Activated CD4-positive, alpha-beta T cell treated with anti-CD3 and anti-CD28 coated beads, Interleukin-2, amount 10 ng/mL, durations not matched to agents 7 days and 5 days (primary cell): ENCODE measurements at regions not wholly inside any gene's neighbourhood (a gene's known extent, or its start where the extent isn't known, plus 50 kb on each side); places are given as distances from the start of the nearest gene placed in this dataset.

ENCODE experiments used
- CTCF ChIA-PET: fragments of 350-600 bp; sonication (Branson Sonifier 250); formaldehyde crosslinking; loops from one replicate; lab custom pipeline; 2021; ENCODE audit warnings: antibody characterized with exemption; lab: Charles Lee
- POLR2A ChIA-PET: fragments of 350-600 bp; sonication (Branson Sonifier 250); formaldehyde crosslinking; loops from one replicate; lab custom pipeline; 2021; ENCODE audit warnings: antibody characterized with exemption; lab: Charles Lee
- DNase-seq: peaks from one replicate; pipeline ENCODE4 v3.0.0-alpha.2; 2020
- H3K27ac Mint-ChIP-seq: one replicate; pipeline ENCODE4 v1.8.0; 2021; ENCODE audit warnings: mild to moderate bottlenecking, moderate library complexity, mixed read lengths
- H3K27me3 Mint-ChIP-seq: one replicate; pipeline ENCODE4 v1.8.0; 2021; ENCODE audit warnings: mixed read lengths
- H3K36me3 Mint-ChIP-seq: one replicate; pipeline ENCODE4 v1.8.0; 2021; ENCODE audit warnings: low read depth, mixed read lengths
- H3K4me1 Mint-ChIP-seq: one replicate; pipeline ENCODE4 v1.8.0; 2021; ENCODE audit warnings: mixed read lengths
- H3K4me3 Mint-ChIP-seq: one replicate; pipeline ENCODE4 v1.8.0; 2021; ENCODE audit warnings: mild to moderate bottlenecking, moderate library complexity, mixed read lengths
- H3K9me3 Mint-ChIP-seq: one replicate; pipeline ENCODE4 v1.8.0; 2021; ENCODE audit warnings: mixed read lengths

DNA sequence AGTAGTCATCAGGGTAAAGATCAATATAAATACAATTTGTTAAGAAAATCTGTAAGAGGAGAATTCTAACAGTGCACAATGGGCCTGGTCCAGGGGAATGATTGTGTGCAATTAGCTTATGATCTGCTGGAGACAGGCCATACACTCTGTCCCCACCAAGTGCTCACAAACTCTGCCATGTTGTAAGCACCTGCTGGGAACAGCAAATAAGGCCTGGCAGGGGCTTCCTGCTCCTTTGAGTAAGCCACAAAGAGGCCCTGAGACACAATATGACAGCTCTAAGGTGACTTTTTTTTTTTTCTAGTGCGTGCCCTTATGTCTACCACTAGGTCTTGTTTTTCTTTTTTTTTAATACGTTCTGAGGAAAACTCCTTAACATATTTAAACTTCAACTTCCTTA is 866.3 kb upstream of the PCDH7 start:
- no peak overlapping the region for H3K4me3 Mint-ChIP-seq
- peaks cover 21% of the 10 kb centered on the region for H3K9me3 Mint-ChIP-seq
- no peaks in the 10 kb centered on the region for H3K36me3 Mint-ChIP-seq
- H3K4me1 Mint-ChIP-seq, result no peaks in the 10 kb centered on the region
- no peak overlapping the region for H3K27ac Mint-ChIP-seq
- DNase-seq, result no peak
- CTCF ChIA-PET, result interaction anchor here (0.6 kb wide), 1 partner anchor 1271 kb away, joined by 4 read pairs; no protein-coding TSS in a partner anchor
- H3K27me3 Mint-ChIP-seq, result no peaks in the 10 kb centered on the region
- POLR2A ChIA-PET, result no interaction called here

DNA sequence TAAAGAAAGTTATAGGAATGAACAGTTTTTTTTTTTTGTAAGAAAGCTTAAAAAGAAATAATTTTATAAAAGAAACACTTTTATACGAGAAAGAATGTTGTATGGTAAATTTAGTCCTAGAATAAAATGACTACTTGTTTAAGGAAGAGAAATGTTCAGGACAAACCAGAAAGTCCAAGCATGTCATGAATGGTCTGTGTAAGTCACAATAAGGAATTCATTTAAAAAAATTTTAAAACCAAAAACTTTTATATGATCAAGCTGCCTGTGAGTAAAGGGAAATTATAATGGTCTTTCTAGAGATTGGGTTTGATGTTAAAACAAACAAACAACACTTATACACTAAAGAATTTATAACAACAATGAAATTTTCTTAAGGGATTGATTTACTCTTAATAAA is 858.9 kb upstream of the PCDH7 start:
- ChIA-PET CTCF (no interaction called here), POLR2A (no interaction called here)
- Mint-ChIP-seq H3K27me3 (no peaks in the 10 kb centered on the region), H3K9me3 (peaks cover 21% of the 10 kb centered on the region), H3K27ac (no peak overlapping the region), H3K4me1 (no peaks in the 10 kb centered on the region), H3K36me3 (no peaks in the 10 kb centered on the region), H3K4me3 (no peak overlapping the region)
- no peak for DNase-seq

DNA sequence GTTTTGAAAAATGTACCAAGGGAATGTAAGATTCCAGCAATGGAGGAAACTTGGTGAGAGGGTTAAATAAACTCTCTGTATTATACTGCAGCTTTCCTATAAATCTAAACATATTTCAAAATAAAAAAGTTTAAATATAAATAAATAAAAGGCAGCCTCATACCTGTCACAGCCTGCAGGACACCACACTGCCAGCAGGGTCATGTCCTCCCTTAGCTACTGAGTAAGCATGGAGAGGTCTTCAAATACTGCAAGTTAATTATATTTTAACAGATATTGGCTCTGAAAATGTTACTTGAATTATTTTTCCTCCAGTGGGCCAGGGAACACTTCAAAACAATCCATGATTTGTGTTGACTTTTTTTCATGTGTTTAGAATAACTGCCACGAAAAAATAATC is 852.8 kb upstream of the PCDH7 start:
- H3K4me3 Mint-ChIP-seq, result no peak overlapping the region
- H3K9me3 Mint-ChIP-seq, result peaks cover 13% of the 10 kb centered on the region
- H3K4me1 Mint-ChIP-seq, result no peaks in the 10 kb centered on the region
- no peaks in the 10 kb centered on the region for H3K36me3 Mint-ChIP-seq
- no peak for DNase-seq
- no peak overlapping the region for H3K27ac Mint-ChIP-seq
- ChIA-PET CTCF (no interaction called here), POLR2A (no interaction called here)
- no peaks in the 10 kb centered on the region for H3K27me3 Mint-ChIP-seq

DNA sequence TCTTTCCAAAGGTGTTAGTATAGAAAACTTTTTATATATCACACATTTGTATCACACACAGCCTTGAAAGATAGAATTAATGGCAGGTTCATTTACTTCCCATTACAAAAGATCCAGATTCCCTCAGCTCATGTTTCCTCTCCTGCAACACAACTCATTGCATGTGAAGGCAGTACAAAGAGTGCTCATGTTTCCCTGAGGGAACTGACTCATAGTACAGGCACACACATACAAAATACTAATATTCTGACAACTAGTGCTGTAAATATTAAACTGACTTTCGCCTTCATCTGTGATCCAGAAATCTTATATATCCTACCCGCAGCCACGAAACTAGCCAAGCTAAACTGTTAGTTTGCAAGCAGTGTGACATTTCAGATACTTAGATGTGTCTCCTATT is 819.8 kb upstream of the PCDH7 start:
- ChIA-PET CTCF (no interaction called here), POLR2A (no interaction called here)
- Mint-ChIP-seq H3K4me1 (no peaks in the 10 kb centered on the region), H3K9me3 (peaks cover 4% of the 10 kb centered on the region), H3K36me3 (no peaks in the 10 kb centered on the region), H3K27ac (no peak overlapping the region), H3K4me3 (no peak overlapping the region), H3K27me3 (no peaks in the 10 kb centered on the region)
- no peak for DNase-seq

DNA sequence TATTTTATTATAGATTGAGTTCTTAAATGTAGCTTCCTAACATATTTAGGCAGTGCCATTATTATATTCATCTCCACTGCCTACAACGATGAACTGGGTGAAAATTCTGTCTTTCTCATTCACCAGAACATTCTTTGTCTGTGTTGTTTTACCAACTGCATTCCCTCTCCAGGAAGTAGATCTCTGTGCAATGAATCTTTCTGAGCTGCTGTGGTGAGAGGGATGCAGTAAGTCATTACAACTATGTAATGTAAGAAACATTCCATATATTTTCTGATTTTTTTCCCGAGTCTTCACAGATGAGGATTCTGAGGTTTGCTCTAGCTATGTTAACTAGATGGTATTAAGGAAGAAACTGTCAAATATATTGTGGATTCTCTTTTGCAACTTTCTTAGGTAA is 811.9 kb upstream of the PCDH7 start:
- DNase-seq, result no peak
- no peaks in the 10 kb centered on the region for H3K36me3 Mint-ChIP-seq
- POLR2A ChIA-PET, result no interaction called here
- no peak overlapping the region for H3K4me3 Mint-ChIP-seq
- CTCF ChIA-PET, result no interaction called here
- H3K4me1 Mint-ChIP-seq, result no peaks in the 10 kb centered on the region
- no peak overlapping the region for H3K27ac Mint-ChIP-seq
- peaks cover 10% of the 10 kb centered on the region for H3K9me3 Mint-ChIP-seq
- no peaks in the 10 kb centered on the region for H3K27me3 Mint-ChIP-seq

DNA sequence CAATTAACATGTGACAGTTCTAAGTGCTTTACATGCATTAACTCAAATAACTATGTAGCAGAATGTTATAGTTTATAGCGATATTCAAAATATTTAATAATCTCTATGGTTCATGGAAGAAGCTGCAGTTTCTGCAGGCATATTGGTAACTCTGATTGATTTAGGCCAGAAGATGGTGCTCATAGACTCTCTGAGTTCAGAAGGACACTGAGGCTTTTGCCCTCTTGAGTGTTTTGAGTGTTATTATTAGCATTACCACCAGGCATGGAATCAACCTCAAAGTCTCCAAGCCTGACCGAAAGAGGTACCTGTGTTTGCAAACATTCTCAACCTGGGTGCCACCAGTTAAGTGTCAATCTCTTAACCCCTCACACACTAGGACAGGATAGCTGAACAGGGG is 792.3 kb upstream of the PCDH7 start:
- H3K4me1 Mint-ChIP-seq, result no peaks in the 10 kb centered on the region
- no peak for DNase-seq
- H3K27ac Mint-ChIP-seq, result no peak overlapping the region
- H3K27me3 Mint-ChIP-seq, result no peaks in the 10 kb centered on the region
- peaks cover 18% of the 10 kb centered on the region for H3K9me3 Mint-ChIP-seq
- ChIA-PET POLR2A (no interaction called here), CTCF (no interaction called here)
- no peaks in the 10 kb centered on the region for H3K36me3 Mint-ChIP-seq
- H3K4me3 Mint-ChIP-seq, result no peak overlapping the region

DNA sequence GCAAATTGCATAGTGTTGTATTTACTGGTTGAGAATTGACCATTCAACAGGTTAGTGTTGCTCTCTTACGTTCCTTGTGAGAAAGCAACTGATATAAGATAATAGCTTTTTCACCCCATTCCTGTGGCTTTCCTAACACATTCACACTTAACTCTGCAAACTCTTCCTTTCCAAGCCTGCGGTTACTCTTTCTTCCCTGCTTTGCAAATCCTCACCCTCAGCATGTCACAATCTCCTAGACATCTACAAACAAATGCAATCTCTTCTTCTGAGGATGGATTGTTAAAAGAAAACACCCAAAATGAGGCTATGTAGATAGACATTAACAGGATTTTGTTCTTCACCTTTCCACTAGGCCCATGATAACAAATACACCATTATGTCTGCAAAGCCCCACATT is 771.7 kb upstream of the PCDH7 start:
- ChIA-PET POLR2A (no interaction called here), CTCF (no interaction called here)
- Mint-ChIP-seq H3K27ac (no peak overlapping the region), H3K9me3 (peaks cover 10% of the 10 kb centered on the region), H3K36me3 (no peaks in the 10 kb centered on the region), H3K4me1 (no peaks in the 10 kb centered on the region), H3K4me3 (no peak overlapping the region), H3K27me3 (no peaks in the 10 kb centered on the region)
- no peak for DNase-seq

DNA sequence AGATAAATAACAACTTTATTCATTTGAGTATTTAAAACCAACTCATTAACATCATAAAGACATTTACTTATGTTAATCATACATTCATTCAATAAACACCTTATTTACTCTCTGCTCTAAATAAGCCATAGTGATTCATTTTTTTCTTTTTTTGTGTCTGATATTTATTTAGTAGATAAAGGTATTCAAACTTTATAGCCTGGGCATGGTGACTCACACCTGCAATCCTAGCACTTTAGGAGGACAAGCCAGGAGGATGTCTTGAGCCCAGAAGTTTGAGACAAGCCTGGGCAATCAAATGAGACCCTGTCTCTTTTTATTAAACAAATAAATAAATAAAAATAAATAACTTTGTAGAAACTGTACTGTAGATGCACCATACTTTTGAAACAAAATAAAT is 771.3 kb upstream of the PCDH7 start:
- Mint-ChIP-seq H3K4me1 (no peaks in the 10 kb centered on the region), H3K27ac (no peak overlapping the region), H3K4me3 (no peak overlapping the region), H3K27me3 (no peaks in the 10 kb centered on the region), H3K36me3 (no peaks in the 10 kb centered on the region), H3K9me3 (peaks cover 10% of the 10 kb centered on the region)
- ChIA-PET POLR2A (no interaction called here), CTCF (no interaction called here)
- DNase-seq, result no peak

DNA sequence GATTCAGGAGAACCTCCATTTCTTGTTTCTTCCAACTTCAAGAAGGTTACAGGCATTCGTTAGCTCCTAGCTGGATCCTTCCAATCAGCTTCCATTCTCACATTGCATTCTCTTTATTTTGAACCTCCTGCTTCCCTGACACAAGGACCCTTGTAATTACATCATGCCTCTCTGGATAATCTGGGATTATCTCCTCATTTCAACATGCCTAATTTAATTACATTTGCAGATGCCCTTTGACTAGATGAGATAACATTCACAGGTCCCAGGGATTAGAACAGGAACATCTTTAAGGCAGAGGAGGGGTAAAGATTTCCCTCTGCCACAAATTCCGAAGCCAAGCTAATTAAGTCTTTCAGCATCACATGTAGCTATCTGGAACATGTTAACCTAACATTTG is 753.8 kb upstream of the PCDH7 start:
- H3K27me3 Mint-ChIP-seq, result no peaks in the 10 kb centered on the region
- ChIA-PET POLR2A (no interaction called here), CTCF (no interaction called here)
- H3K36me3 Mint-ChIP-seq, result no peaks in the 10 kb centered on the region
- peaks cover 2% of the 10 kb centered on the region for H3K9me3 Mint-ChIP-seq
- H3K4me1 Mint-ChIP-seq, result no peaks in the 10 kb centered on the region
- DNase-seq, result no peak
- no peak overlapping the region for H3K27ac Mint-ChIP-seq
- no peak overlapping the region for H3K4me3 Mint-ChIP-seq

DNA sequence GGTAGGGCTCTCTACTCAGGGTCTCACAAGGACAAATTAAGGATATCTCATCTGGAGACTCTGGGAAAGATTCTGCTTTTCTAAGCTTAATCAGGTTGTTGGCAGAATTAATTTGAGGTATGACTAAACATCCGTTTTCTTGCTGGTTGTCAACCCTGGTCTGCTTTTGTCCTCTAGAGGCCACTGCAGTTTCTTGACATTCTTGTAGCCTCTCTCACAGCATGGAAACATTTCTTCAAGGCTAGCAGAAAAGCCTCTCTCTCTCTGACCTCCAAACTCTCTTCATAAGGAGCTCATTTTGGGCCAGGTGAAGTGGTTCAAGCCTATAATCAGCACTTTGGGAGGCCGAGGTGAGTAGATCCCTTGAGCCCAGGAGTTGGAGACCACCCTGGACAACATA is 749.5 kb upstream of the PCDH7 start:
- Mint-ChIP-seq H3K4me1 (no peaks in the 10 kb centered on the region), H3K4me3 (no peak overlapping the region), H3K27ac (no peak overlapping the region), H3K27me3 (no peaks in the 10 kb centered on the region), H3K9me3 (peaks cover 3% of the 10 kb centered on the region), H3K36me3 (no peaks in the 10 kb centered on the region)
- no peak for DNase-seq
- POLR2A ChIA-PET, result no interaction called here
- CTCF ChIA-PET, result no interaction called here

DNA sequence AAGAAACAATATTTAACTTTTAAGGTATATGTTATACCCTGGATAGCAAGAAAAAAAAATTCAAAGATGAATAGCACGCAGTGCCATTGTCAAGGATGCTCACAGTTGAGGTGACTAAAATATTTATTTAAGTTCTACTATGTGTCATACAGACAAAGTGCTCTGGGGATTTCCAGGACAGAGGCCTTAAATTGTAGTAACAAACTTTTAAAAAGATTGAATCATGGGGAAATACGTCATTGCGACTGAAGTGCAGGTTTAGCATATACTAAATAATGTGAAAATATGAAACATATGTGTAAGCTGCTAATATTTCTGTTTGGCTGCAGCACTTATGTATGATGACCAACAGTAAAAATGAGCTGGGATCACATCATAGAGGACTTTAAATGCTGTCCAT is 748.0 kb upstream of the PCDH7 start:
- no peaks in the 10 kb centered on the region for H3K36me3 Mint-ChIP-seq
- no peak for DNase-seq
- POLR2A ChIA-PET, result no interaction called here
- H3K27me3 Mint-ChIP-seq, result no peaks in the 10 kb centered on the region
- H3K27ac Mint-ChIP-seq, result no peak overlapping the region
- no peak overlapping the region for H3K4me3 Mint-ChIP-seq
- CTCF ChIA-PET, result no interaction called here
- H3K9me3 Mint-ChIP-seq, result peaks cover 3% of the 10 kb centered on the region
- H3K4me1 Mint-ChIP-seq, result no peaks in the 10 kb centered on the region

DNA sequence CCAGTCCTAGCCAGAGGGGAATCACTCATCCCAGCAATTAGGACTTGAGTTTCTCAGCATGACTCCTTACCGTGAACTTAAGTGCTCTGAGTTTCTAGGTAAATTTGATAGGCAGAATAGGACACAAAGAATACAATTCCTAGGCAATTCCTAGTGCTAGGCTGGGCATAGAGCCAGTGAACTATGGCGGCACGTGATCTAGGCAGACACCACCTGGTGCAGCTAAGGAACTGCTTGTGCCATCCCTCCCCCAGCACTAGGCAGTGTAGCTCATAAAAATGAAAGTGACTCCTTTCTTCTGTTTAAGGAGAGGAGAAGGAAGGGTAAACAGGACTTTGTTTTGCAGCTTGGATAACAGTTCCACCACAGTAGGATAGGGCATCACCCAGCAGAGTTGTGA is 736.3 kb upstream of the PCDH7 start:
- H3K27ac Mint-ChIP-seq, result no peak overlapping the region
- no peaks in the 10 kb centered on the region for H3K36me3 Mint-ChIP-seq
- ChIA-PET CTCF (no interaction called here), POLR2A (no interaction called here)
- DNase-seq, result no peak
- no peaks in the 10 kb centered on the region for H3K4me1 Mint-ChIP-seq
- H3K4me3 Mint-ChIP-seq, result no peak overlapping the region
- H3K9me3 Mint-ChIP-seq, result peaks cover 7% of the 10 kb centered on the region
- no peaks in the 10 kb centered on the region for H3K27me3 Mint-ChIP-seq

DNA sequence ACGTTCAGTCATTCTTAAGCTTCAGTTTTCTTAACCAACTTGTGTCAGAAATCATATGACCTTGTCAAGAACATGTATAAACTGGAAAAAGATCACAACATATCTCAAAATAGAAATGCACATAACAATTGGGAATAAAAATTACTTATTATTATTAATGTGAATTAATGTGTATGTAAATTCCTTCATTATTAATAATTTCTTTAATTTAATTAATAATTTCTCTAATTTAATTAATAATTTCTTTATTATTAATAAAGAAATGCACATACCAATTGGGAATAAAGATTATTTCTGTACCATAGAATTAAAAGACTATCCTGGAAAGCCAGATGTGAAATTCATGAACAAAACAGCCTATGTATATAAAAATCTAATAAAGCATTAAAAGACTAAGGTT is 718.5 kb upstream of the PCDH7 start:
- Mint-ChIP-seq H3K27me3 (no peaks in the 10 kb centered on the region), H3K27ac (no peak overlapping the region), H3K4me1 (no peaks in the 10 kb centered on the region), H3K9me3 (no peaks in the 10 kb centered on the region), H3K36me3 (no peaks in the 10 kb centered on the region), H3K4me3 (no peak overlapping the region)
- CTCF ChIA-PET, result no interaction called here
- POLR2A ChIA-PET, result no interaction called here
- no peak for DNase-seq

DNA sequence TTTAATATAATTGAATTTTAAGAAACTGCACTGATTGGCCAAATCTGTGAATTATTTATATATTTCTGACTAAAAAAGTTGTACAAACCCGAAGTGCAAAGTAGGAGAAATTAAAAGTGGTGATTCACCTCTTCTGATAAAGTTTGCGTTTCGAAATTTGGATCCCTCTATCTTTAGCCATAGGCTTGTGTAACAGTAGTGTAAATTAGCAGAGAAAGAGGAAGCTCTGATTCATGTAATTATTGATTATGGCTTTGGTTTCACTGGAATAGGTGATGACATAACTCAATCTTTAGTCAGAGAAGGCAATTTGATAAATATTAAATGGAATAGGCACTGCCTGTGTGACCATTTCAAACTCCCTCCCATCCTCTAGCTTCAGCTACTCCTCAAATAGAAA is 717.8 kb upstream of the PCDH7 start:
- H3K4me3 Mint-ChIP-seq, result no peak overlapping the region
- no peak overlapping the region for H3K27ac Mint-ChIP-seq
- no peaks in the 10 kb centered on the region for H3K36me3 Mint-ChIP-seq
- no peaks in the 10 kb centered on the region for H3K27me3 Mint-ChIP-seq
- POLR2A ChIA-PET, result no interaction called here
- no peaks in the 10 kb centered on the region for H3K4me1 Mint-ChIP-seq
- CTCF ChIA-PET, result no interaction called here
- DNase-seq, result no peak
- no peaks in the 10 kb centered on the region for H3K9me3 Mint-ChIP-seq

DNA sequence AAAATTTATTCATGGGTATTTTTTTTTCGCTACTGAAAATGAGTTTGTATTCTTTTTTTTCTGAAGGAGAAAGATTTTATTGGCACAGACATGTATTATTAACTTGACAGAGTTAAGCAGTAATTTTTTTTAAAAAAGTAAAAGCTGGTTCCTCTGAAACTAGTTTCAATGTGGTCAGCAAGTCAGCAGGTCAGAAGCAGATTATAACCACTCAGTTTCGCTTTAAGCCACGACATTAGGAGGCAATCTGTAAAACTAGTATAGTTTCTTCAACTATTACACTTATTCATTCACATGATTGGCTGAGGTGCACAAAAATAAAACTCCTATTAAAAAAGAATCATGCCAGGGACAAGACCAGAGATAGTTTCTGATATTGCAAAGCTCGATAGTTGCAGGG is 714.2 kb upstream of the PCDH7 start:
- no peaks in the 10 kb centered on the region for H3K4me1 Mint-ChIP-seq
- peaks cover 4% of the 10 kb centered on the region for H3K9me3 Mint-ChIP-seq
- no peaks in the 10 kb centered on the region for H3K27me3 Mint-ChIP-seq
- CTCF ChIA-PET, result no interaction called here
- H3K27ac Mint-ChIP-seq, result no peak overlapping the region
- H3K36me3 Mint-ChIP-seq, result no peaks in the 10 kb centered on the region
- H3K4me3 Mint-ChIP-seq, result no peak overlapping the region
- POLR2A ChIA-PET, result no interaction called here
- DNase-seq, result no peak
